H9 (cell line): ENCODE measurements at regions not wholly inside any gene's neighbourhood (a gene's known extent, or its start where the extent isn't known, plus 50 kb on each side); places are given as distances from the start of the nearest gene placed in this dataset.

ENCODE experiments used
- DNase-seq: peaks from one replicate; pipeline ENCODE4 v3.0.0-alpha.2; 2017
- H2AFZ ChIP-seq: one replicate; pipeline ENCODE4 v1.6.1; 2013; ENCODE audit warnings: mild to moderate bottlenecking, low read length, control low read depth, moderate library complexity
- H2AK5ac ChIP-seq: 2 replicates; pipeline ENCODE4 v1.6.1; 2013; ENCODE audit warnings: low read length, control low read depth, mixed read lengths; ENCODE audit not compliant: insufficient read length
- H2BK120ac ChIP-seq: one replicate; pipeline ENCODE4 v1.6.1; 2013; ENCODE audit warnings: low read depth, mild to moderate bottlenecking, low read length, control low read depth, inconsistent platforms; ENCODE audit not compliant: poor library complexity, severe bottlenecking
- H2BK12ac ChIP-seq: 2 replicates; pipeline ENCODE4 v1.6.1; 2013; ENCODE audit warnings: low read length, control low read depth, mixed read lengths, low read depth; ENCODE audit not compliant: insufficient read length
- H2BK15ac ChIP-seq: 2 replicates; pipeline ENCODE4 v1.6.1; 2013; ENCODE audit warnings: low read depth, low read length, control low read depth
- H2BK20ac ChIP-seq: one replicate; pipeline ENCODE4 v1.6.1; 2013; ENCODE audit warnings: low read depth, mild to moderate bottlenecking, low read length, control low read depth, inconsistent platforms; ENCODE audit not compliant: poor library complexity, severe bottlenecking
- H2BK5ac ChIP-seq: 2 replicates; pipeline ENCODE4 v1.6.1; 2013; ENCODE audit warnings: low read length, control low read depth, mixed read lengths; ENCODE audit not compliant: insufficient read length
- H3K14ac ChIP-seq: 2 replicates; pipeline ENCODE4 v1.6.1; 2013; ENCODE audit warnings: low read length, control low read depth; ENCODE audit not compliant: insufficient read depth
- H3K18ac ChIP-seq: 2 replicates; pipeline ENCODE4 v1.6.1; 2013; ENCODE audit warnings: low read depth, mild to moderate bottlenecking, mixed read lengths, low read length, control low read depth; ENCODE audit not compliant: insufficient read length
- H3K23ac ChIP-seq: 2 replicates; pipeline ENCODE4 v1.6.1; 2013; ENCODE audit warnings: low read length, control low read depth, mixed read lengths, low read depth; ENCODE audit not compliant: insufficient read length
- H3K23me2 ChIP-seq: 2 replicates; pipeline ENCODE4 v1.6.1; 2013; ENCODE audit warnings: low read depth, mild to moderate bottlenecking, mixed read lengths, low read length, control low read depth; ENCODE audit not compliant: insufficient read length, poor library complexity, severe bottlenecking
- H3K27ac ChIP-seq: 2 replicates; pipeline ENCODE4 v1.5.1; 2013; ENCODE audit warnings: low read length, control low read depth, mixed read lengths, low read depth; ENCODE audit not compliant: insufficient read length
- H3K27me3 ChIP-seq: 2 replicates; pipeline ENCODE4 v1.6.1; 2013; ENCODE audit warnings: low read length, control low read depth, inconsistent platforms; ENCODE audit not compliant: insufficient read depth
- H3K4ac ChIP-seq: 2 replicates; pipeline ENCODE4 v1.6.1; 2013; ENCODE audit warnings: low read depth, mild to moderate bottlenecking, control low read depth, inconsistent platforms, low read length, moderate library complexity
- H3K4me1 ChIP-seq: 2 replicates; pipeline ENCODE4 v1.6.1; 2013; ENCODE audit warnings: low read length, control low read depth, inconsistent platforms; ENCODE audit not compliant: insufficient read depth
- H3K4me2 ChIP-seq: 2 replicates; pipeline ENCODE4 v1.6.1; 2013; ENCODE audit warnings: low read length, control low read depth, mixed read lengths; ENCODE audit not compliant: insufficient read length, insufficient read depth
- H3K56ac ChIP-seq: 2 replicates; pipeline ENCODE4 v1.6.1; 2013; ENCODE audit warnings: low read depth, mild to moderate bottlenecking, mixed read lengths, low read length, control low read depth; ENCODE audit not compliant: insufficient read length
- H3K79me1 ChIP-seq: 2 replicates; pipeline ENCODE4 v1.6.1; 2013; ENCODE audit warnings: low read depth, mild to moderate bottlenecking, moderate library complexity, low read length, control low read depth, inconsistent platforms; ENCODE audit not compliant: insufficient read depth, poor library complexity, severe bottlenecking
- H3K79me2 ChIP-seq: 2 replicates; pipeline ENCODE4 v1.6.1; 2013; ENCODE audit warnings: low read length, control low read depth, inconsistent platforms; ENCODE audit not compliant: insufficient read depth
- H3K9ac ChIP-seq: 2 replicates; pipeline ENCODE4 v1.6.1; 2013; ENCODE audit warnings: low read length, control low read depth, mixed read lengths; ENCODE audit not compliant: insufficient read length; ENCODE audit errors: extremely low read depth
- H3K9me3 ChIP-seq: one replicate; pipeline ENCODE4 v1.6.1; 2013; ENCODE audit warnings: low read depth, low read length, inconsistent platforms; ENCODE audit not compliant: control insufficient read depth
- H3T11ph ChIP-seq: one replicate; pipeline ENCODE4 v1.6.1; 2013; ENCODE audit warnings: mild to moderate bottlenecking, low read length, control low read depth, inconsistent platforms
- H4K20me1 ChIP-seq: one replicate; pipeline ENCODE4 v1.6.1; 2013; ENCODE audit not compliant: control insufficient read depth, insufficient read length, insufficient read depth
- H4K5ac ChIP-seq: 2 replicates; pipeline ENCODE4 v1.6.1; 2013; ENCODE audit warnings: low read depth, mild to moderate bottlenecking, mixed read lengths, low read length, control low read depth; ENCODE audit not compliant: insufficient read length
- H4K8ac ChIP-seq: replicated peaks from 2 replicates; pipeline ENCODE4 v1.6.1; 2013; ENCODE audit warnings: low read length, control low read depth, mixed read lengths, low read depth; ENCODE audit not compliant: insufficient read length
- H4K91ac ChIP-seq: 2 replicates; pipeline ENCODE4 v1.6.1; 2013; ENCODE audit warnings: low read depth, mild to moderate bottlenecking, moderate library complexity, mixed read lengths, low read length, control low read depth; ENCODE audit not compliant: insufficient read length
- H3K27ac Mint-ChIP-seq, 3 experiments: 2 replicates in 2 of 3; 3 replicates in 1 of 3; pipeline ENCODE4 v1.8.0; 2020 to 2021; ENCODE audit warnings: mixed read lengths in 3 of 3, mild to moderate bottlenecking in 1 of 3, moderate library complexity in 1 of 3
- H3K27me3 Mint-ChIP-seq: 2 replicates; pipeline ENCODE4 v1.8.0; 2021; ENCODE audit warnings: low read depth, mild to moderate bottlenecking, moderate library complexity, mixed read lengths
- H3K36me3 Mint-ChIP-seq, 3 experiments: 2 replicates in 2 of 3; 3 replicates in 1 of 3; pipeline ENCODE4 v1.8.0; 2020 to 2021; ENCODE audit warnings: low read depth in 3 of 3, mixed read lengths in 3 of 3; ENCODE audit not compliant: insufficient read depth in 1 of 3
- H3K4me1 Mint-ChIP-seq, 2 experiments: 2 replicates each; pipeline ENCODE4 v1.8.0; 2020; ENCODE audit warnings: mixed read lengths in 2 of 2
- H3K4me3 Mint-ChIP-seq, 2 experiments: 2 replicates in 1 of 2; 3 replicates in 1 of 2; pipeline ENCODE4 v1.8.0; 2020 to 2021; ENCODE audit warnings: mild to moderate bottlenecking in 2 of 2, mixed read lengths in 2 of 2, moderate library complexity in 1 of 2
- H3K9me3 Mint-ChIP-seq, 2 experiments: 2 replicates in 1 of 2; 3 replicates in 1 of 2; pipeline ENCODE4 v1.8.0; 2020; ENCODE audit warnings: mild to moderate bottlenecking in 2 of 2, mixed read lengths in 2 of 2, moderate library complexity in 1 of 2
- WGBS: extraction: QIAGEN DNeasy Blood & Tissue Kit; methylation state at CpG from one replicate; pipeline ENCODE4 v1.1.7; 2013; ENCODE audit warnings: missing lambda C conversion rate, low lambda C conversion rate, mixed read lengths; ENCODE audit not compliant: insufficient read length; ENCODE audit errors: extremely low coverage; 5-methylcytosine and 5-hydroxymethylcytosine counted together
- TF ChIP-seq, protein P1 (sequence below): fragments of 200-600 bp; sonication (generic); conservative IDR thresholded peaks from 3 replicates; pipeline ENCODE4 v1.8.0; 2021; ENCODE audit warnings: antibody characterized with exemption, mild to moderate bottlenecking

DNA sequence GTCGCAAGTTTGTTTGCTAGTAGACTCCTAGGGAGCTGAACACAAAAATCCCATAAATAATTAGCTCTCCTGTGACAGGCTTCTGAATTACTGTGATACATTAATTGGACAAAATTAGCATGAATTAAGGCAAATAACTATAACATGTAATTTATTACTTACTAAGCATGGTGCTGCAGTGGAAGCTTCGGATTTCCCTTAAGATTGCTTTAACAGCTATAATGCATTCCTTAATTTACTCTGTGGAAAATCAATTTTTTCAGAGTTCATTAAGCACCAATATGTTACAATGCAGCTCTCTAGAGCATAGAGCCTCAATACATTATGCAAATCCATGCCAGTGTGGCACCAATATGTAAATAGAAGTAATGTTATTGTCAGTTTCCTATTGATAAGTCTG lies 201.5 kb downstream of the MDFIC start:
- no peak overlapping the region for H4K8ac ChIP-seq
- H3K9me3 Mint-ChIP-seq: peaks cover 0 to 5% of the 10 kb centered on the region in 2 experiments; a peak in 2 of 5 replicates
- no peak overlapping the region for H3K27ac Mint-ChIP-seq
- H3K27me3 Mint-ChIP-seq: no peaks in the 10 kb centered on the region
- no peaks in the 10 kb centered on the region for H4K20me1 ChIP-seq
- no CpG with 5 or more reads among the region's 2 CpGs for WGBS
- no peak overlapping the region for H2AK5ac ChIP-seq
- H3K9me3 ChIP-seq: no peaks in the 10 kb centered on the region
- no peaks in the 10 kb centered on the region for H3K23me2 ChIP-seq
- H3K56ac ChIP-seq: no peak overlapping the region
- no peak overlapping the region for H4K91ac ChIP-seq
- no peak overlapping the region for H3K9ac ChIP-seq
- H3K4me2 ChIP-seq: no peak overlapping the region
- no peaks in the 10 kb centered on the region for H3K79me1 ChIP-seq
- H3K4me1 Mint-ChIP-seq: no peaks in the 10 kb centered on the region
- no peak overlapping the region for H2BK15ac ChIP-seq
- H3K27ac ChIP-seq: no peak overlapping the region
- H2BK5ac ChIP-seq: no peak overlapping the region
- no peak overlapping the region for H3K4ac ChIP-seq
- TF ChIP-seq, protein P1, sequence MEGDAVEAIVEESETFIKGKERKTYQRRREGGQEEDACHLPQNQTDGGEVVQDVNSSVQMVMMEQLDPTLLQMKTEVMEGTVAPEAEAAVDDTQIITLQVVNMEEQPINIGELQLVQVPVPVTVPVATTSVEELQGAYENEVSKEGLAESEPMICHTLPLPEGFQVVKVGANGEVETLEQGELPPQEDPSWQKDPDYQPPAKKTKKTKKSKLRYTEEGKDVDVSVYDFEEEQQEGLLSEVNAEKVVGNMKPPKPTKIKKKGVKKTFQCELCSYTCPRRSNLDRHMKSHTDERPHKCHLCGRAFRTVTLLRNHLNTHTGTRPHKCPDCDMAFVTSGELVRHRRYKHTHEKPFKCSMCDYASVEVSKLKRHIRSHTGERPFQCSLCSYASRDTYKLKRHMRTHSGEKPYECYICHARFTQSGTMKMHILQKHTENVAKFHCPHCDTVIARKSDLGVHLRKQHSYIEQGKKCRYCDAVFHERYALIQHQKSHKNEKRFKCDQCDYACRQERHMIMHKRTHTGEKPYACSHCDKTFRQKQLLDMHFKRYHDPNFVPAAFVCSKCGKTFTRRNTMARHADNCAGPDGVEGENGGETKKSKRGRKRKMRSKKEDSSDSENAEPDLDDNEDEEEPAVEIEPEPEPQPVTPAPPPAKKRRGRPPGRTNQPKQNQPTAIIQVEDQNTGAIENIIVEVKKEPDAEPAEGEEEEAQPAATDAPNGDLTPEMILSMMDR: no peak
- no peak overlapping the region for H4K5ac ChIP-seq
- DNase-seq: no peak
- no peak overlapping the region for H2BK120ac ChIP-seq
- no peak overlapping the region for H2BK20ac ChIP-seq
- no peak overlapping the region for H3K23ac ChIP-seq
- H3K14ac ChIP-seq: no peak overlapping the region
- H2AFZ ChIP-seq: no peak overlapping the region
- H3K4me1 ChIP-seq: no peaks in the 10 kb centered on the region
- H3K4me3 Mint-ChIP-seq: no peak overlapping the region
- H2BK12ac ChIP-seq: no peak overlapping the region
- H3K27me3 ChIP-seq: no peaks in the 10 kb centered on the region
- H3K18ac ChIP-seq: no peak overlapping the region
- no peaks in the 10 kb centered on the region for H3K79me2 ChIP-seq
- no peak overlapping the region for H3T11ph ChIP-seq
- H3K36me3 Mint-ChIP-seq: peaks cover 0 to 1% (median 0%) of the 10 kb centered on the region in 3 experiments; a peak in 2 of 7 replicates
